ENCODE measurements at regions not wholly inside any gene's neighbourhood (a gene's known extent, or its start where the extent isn't known, plus 50 kb on each side); places are given as distances from the start of the nearest gene placed in this dataset.
A peak's percentile ranks its signal among the peaks of the same experiment; 100 is the strongest.
"Not testable (repeated sequence)": the region's sequence is repeated elsewhere in the genome, so short reads cannot be mapped to it uniquely, and the experiment has no call there.

DNA sequence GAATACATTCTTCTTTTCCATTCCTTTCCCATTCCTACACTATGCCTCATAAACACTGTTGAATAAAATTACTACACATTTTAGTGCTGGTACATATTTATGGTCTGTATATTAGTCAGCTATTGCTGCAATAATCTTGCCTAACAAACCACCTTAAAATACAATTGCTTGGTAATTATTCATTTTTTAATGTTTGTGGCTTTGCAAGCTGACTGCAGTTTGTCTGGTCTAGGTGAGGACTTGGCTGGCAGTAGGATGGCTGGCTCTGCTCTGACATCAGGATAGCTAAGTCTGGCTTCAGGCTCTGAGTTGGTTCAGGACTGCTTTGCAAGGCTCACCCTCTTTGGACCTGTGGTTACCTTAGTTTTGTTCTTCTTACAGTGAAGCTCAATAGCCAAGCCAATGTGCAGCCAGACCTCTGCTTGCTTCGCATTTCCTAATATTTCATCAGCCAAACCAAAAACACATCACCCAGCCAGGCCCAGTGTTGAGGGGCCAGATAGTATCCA lies 913.4 kb upstream of the RAG2 start:
- DNase-seq (ENCODE audit: low read depth) = peak; percentile 80

DNA sequence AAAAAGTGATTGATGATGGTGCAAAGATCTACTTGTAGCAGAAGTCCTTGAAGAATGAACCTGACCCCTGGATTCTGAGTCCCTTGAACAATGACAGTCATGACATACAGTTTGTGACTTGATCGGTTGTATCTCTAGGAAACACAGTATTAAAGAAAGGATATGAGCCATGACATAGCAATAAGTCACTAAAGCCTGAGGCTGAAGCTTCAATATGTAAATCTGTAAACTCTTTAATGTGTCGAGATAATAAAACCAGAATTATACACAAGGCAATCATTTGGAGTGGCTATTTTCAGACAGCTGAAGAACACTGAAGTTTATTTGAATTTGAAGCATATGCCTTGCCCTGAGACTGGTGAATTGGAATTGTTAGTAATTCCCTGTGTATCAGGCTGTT lies 911.5 kb upstream of the RAG2 start:
- DNase-seq (ENCODE audit: low read depth) = no peak

DNA sequence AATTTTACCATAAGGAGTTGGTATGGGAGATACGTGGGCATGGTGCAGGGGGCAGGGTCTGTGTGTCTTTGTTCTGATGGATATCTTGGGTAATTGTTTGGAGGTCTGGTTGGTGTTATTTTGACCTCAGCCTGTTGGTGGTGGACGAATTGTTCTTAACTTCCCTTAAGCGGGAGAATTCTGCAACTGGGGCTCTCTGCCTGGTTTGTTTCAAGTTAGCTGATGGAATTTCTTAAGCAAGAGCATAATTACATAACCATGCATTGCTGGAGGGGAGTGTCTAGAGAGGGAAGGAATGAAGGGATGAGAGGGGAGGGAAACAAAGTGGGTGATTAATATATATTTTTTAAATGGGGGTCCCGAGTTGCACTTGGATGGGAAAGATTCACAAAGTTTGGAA lies 908.5 kb upstream of the RAG2 start:
- no peak for DNase-seq (ENCODE audit: low read depth)

DNA sequence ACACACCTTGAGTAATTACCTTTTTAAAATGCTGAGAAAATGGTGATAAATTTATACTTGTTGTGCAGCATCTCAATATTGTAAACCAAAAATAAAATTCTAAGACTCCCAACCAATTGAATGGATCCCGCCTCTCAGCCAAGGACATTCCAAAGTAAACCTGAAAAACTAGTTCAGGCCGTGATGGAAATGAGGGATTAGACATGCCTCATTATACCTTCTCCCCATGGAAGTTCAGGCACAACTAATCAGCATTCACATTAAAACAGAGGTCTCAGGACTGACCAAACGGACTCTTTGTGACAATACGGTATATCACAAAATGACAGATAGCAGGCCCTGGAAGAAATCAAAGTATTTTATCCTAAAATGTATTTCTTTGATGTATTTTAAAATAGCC lies 907.4 kb upstream of the RAG2 start:
- no peak for DNase-seq (ENCODE audit: low read depth)

DNA sequence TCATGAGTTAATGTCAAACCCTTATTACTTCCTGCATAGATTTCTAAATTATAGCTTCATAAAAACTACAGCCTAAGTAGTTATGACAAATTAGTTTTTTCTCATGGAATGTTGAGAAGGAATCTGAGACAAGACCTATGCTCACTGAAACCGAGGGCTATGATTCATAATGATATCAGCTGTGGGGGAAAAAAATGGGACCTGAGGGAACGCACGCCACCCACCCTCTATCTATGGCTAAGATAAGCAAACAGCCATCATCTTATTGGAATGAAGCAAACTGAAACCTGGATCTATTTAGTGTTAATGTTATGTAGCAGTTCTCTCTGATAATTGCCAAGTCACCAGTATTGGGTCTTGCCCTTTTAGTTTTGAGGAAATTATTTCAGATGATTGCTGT lies 906.9 kb upstream of the RAG2 start:
- DNase-seq (ENCODE audit: low read depth) = peak; percentile 98

DNA sequence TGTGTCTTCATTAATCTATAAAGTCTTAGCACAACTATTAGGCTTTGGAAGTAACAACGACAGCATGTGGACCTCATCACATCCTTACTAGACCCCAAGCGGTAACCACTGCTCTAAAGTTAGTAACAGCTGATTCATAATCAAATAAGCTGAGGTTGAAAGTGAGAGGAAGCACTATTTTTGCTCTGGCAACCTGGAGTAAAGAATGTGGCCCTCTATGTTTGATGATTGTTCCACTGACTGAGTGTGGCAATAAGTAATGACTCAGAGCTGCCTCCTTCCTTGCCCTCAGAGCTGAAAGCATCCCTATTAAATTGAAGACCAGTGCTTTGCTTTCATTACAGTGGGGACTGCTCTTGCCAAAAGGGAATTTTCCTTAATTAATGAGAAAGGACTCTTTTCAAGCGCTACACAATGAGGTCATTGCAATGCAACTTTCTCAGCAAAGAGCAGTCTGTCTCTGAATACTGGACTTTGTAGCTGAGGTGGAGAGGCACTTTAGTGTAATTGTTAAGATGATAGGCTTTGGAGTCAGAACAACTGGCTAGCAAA lies 906.1 kb upstream of the RAG2 start:
- DNase-seq (ENCODE audit: low read depth) = peak; percentile 90

DNA sequence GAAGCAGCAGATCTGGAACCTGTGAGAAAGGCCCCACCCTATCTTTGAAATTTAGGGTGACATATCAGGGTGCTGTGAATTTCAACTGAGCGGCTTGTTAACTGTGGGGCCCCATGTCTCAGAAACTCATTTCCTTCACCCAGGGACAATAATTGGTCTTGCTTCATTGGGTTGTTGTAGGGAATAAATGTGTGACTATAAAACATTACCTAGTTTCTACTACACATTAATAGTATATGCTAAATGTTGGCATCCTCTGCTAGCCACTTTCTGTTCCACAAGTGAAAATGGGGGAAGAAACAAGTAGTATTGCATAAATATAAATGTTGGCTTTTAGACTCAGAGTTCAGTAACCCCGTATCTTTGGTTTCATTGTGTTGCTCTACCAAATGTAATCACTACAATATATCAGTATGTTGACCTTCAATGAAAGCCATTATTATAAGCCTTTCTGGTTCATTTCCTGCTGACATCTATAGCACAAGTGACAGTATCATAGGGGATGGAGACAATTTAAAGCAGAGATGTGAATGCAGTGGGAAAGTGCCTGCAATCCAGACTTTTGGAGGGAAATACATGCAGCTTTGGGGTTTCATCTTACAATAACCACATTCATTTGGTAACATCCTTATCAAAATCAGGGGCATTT lies 905.5 kb upstream of the RAG2 start:
- no peak for DNase-seq (ENCODE audit: low read depth)

DNA sequence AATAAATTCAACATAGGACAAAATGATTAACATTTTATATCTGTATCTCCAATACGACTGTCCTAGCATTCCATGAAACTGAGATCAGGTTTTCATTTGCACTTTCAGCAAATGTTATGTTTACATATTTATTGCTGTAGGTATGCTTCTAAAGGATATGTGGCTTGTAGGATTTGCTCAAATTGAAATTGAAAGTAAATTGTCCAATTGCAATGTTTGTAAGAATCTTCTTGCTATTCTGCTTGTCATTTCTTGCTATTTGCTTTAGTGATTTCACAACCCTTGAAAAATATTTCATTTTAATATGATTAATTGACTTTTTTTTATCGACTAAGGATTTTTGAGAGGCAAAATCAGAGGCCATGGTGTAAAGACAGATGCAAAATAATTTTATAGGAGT lies 904.2 kb upstream of the RAG2 start:
- DNase-seq (ENCODE audit: low read depth) = no peak

DNA sequence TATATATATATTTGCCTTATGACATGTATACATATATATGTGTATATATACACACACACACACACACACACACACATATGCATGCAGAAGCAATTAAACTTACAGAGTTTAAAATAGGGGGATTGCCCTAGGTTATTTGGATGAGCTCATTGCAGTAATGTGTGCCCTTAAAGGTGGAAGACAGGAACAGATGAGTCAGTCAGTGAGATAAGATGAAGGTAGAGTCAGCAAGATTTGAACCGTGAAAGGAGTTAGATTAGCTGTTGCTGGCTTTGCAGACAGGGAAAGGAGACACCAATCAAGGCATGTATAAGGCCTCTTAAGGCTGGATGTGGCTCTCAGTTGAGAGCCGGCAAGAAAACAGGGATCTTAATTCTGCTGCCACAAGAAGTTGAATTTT lies 902.4 kb upstream of the RAG2 start:
- DNase-seq (ENCODE audit: low read depth) = no peak

DNA sequence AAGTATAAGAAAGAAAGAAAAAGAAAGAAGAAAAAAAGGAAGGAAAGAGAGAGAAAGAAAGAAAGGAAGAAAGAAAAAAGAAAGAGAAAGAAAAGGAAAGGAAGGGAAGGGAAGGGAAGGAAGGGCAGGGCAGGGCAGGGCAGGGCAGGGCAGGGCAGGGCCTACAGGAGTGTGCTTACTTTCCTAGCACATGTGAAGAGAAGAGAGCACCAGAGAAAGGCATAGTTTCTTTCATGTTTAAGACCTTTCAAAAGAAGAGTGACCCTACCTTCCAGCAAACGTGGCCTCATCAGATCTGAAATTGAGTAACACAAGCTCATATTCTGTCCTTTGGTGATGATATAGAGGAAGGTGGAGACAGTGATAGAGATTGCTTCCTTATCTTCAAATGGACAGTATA lies 899.3 kb upstream of the RAG2 start:
- no peak for DNase-seq (ENCODE audit: low read depth)

DNA sequence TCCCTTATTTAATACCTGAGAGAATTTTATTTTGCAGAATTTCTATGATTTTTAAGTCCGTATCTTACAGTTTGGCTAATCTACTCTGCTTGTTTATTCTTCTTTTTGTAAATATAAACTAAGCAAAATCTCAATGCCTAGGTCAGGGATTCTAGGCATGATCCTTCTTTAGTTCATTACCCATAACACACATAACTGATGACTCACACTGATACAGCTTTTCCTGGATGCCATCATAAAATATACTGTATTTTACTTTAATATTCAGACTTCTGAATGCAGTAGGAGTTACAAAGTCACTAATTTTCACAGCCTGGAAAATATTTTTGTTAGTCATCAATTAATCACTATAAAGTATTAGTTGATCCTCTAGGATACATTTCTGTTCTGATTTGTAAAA lies 898.2 kb upstream of the RAG2 start:
- no peak for DNase-seq (ENCODE audit: low read depth)

DNA sequence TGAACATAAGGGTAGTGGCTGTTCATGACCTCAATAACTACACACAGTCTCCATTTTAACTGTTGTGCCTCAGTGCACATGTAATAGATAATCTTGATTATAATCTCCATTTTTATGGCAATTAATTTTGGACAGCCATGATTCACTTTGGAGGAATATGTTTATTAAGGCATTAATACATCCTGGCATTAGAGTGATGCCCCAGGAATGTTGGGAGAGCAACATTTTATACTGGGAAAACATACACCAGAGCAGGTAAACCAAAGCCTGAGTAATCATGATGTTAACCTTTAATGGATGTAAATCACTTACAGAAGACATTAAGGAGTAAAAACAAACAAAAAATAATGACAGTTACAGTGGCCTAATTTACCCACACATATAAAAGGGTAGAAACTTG lies 886.3 kb upstream of the RAG2 start:
- DNase-seq (ENCODE audit: low read depth) = no peak

DNA sequence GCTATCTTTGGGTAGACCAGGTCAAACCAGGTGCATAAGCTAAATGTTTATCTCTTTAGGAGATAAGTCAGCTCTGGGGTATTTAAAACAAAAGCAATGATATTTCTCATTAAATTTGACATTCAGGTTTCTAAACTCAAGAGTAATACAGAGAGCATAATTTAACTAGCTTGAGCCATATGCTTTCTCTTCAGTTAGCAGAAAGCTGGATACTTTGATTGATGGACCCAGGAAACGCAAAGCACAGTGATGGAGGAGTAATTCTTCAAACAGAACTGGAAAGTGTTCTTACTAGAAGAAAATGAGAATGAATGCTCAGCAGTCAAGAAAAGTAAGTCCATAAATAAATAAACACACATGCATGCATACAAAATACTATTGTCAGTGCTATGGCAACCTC lies 885.7 kb upstream of the RAG2 start:
- no peak for DNase-seq (ENCODE audit: low read depth)

DNA sequence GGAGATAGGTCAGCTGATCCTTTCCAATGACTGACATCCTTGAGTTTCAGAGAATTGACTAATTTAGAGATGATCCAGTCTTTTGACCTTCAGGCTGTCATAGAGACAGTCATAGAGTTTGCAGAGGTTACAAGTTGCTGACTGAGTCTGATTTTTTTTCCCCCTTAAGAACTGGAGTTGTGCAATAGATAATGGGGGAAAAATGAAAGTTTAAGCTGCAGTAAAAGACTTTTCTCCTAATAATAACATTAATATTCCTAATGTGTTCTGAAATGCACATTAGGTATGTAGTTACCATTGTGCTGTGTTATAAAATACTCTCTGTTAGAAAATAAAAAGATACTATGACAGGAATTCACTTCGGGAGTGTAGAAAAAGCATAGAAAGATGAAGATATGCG lies 876.9 kb upstream of the RAG2 start:
- no peak for DNase-seq (ENCODE audit: low read depth)

DNA sequence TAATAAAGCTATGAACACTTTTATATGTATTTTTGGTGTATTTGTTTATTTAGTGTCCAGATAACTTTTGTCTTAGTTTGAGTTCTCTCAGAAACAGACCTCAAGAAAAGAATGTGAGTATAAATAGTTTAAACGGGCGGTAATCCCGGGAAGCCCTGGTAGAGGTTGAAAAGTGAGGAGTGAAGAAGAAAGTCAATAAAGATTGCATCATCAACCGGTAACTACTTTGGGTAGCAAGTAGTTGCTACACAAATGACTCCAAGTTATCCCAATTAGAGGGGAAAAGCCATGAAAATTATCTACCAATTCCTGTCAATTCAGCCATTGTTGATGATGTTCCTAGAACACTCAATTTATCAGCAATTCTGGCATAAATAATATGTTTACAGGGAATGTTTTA lies 870.3 kb upstream of the RAG2 start:
- no peak for DNase-seq (ENCODE audit: low read depth)

DNA sequence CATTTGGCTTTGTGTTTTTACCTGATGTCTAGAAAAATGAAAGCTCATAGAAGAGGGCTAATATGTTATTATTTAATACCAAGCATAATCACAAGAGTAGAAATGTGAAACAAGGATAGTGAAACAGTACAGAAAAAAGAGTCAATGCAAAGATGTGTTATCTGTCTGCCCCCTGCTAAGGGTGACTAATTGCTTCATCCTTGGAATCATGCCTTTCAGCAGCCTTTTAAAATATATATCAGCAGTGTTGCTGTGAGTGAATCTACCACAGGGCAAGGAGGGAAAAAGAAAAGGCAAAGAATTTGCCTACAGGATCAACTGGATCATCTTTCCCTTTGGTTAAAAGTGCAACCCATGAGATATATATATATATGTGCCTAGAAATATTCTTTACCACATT lies 867.2 kb upstream of the RAG2 start:
- DNase-seq (ENCODE audit: low read depth) = no peak

DNA sequence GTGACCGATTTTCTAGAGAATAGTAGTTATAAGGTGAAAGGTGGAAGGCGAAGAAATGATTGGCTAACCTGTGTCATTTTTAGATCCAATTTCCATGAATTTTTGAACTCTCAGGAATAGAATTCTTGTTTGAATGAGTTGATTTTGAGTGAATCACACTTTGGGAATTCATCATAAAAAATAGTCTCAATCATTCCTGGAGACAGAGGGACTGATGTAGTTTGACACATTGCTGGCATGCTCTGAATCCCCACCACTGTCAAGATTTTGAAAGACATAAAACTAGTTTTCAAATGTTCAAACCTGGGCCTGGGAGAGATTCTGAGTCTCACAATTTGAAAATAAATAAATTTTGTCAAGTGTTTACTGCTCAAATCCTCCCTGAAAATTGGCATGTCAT lies 861.4 kb upstream of the RAG2 start:
- no peak for DNase-seq (ENCODE audit: low read depth)

DNA sequence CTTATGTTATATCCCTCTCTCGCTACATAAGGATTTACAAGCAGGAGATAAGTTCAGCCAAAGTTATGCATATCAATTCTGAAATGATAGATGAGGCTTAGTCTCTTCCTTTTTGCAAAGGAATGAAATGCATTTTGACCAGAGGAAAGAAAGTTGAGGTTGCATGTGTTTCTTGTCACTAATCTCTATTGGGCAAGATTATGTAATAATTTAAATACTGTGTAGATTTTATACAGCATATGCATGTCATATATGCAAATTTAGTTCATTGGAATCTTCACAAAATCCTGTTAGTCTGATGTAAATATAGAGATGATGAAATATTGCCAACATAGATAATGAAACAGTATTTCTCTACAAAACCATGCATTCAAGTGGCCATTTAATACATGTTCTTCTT lies 858.7 kb upstream of the RAG2 start:
- DNase-seq (ENCODE audit: low read depth) = no peak

DNA sequence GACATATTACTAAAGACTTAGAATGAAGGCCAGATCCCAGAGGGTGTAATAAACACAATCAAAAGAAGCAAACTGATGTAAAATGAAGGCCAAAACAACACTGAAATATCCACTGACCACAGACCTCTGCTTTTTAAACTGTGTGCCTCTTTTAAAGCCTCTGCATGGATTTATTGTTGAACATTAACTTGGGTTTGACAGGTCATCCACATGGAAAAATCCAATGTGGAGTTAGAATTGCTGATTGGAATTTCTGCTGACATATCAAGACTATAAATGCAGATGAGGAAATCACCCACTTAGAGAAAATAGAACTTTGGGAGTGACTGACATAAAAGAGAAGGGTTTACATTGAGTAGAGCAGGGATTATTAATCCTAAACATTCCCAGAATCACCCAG lies 853.9 kb upstream of the RAG2 start:
- DNase-seq (ENCODE audit: low read depth) = no peak

DNA sequence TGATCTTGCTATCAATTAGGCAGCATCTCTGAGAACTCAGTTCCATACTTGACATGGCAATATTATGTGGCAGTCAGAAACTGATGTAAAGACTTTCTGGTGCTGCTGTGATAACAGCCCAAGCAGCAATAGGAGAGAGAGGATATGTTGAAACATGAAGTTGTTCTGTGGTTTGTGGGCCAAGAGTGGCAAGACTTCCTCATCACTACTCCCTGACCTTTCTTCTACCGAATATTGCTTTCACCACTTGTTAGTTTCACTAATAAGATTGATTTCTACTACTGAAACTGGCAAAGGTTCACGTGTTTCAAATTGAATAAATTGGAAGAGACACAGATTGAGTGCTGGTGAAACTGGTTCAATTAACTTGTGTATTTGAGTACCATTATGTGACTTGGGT lies 852.6 kb upstream of the RAG2 start:
- no peak for DNase-seq (ENCODE audit: low read depth)

DNA sequence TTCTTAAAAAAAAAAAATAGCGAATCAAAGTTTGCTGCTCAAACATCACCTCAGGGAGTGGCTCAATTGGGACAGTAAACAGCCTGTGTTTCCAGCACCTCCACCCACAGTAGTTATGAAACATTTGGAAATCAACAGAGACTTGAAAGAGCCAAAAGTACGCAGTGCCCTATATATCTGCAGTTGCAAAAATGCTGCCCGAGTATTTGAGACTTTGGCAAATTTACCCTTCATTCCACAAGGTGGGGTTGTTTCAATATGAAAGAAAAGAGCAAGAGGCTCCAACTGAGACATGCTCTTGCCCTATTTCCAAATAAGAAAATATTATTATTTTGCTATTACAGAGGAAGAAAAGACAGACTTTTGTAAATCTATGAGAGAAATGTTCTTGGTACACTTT lies 851.1 kb upstream of the RAG2 start:
- DNase-seq (ENCODE audit: low read depth) = peak; percentile 34

DNA sequence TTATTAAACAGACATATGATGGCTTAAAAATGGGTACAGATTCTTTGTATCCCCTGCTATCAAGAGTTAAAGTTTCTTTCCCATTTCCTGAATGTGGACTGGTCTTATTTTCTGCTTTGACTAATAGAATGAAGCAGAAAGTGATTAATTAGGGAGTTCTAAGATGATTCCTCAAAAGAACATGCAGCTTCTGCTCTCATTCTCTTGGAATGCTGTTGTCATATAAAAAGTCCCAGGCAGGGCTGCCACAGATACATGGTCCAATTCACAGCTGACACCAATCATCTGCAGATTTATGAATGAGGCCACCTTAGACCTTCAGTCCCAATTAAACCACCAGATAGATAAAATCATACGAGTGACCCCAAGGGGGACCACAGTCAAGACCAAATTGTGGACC lies 844.5 kb upstream of the RAG2 start:
- no peak for DNase-seq (ENCODE audit: low read depth)

DNA sequence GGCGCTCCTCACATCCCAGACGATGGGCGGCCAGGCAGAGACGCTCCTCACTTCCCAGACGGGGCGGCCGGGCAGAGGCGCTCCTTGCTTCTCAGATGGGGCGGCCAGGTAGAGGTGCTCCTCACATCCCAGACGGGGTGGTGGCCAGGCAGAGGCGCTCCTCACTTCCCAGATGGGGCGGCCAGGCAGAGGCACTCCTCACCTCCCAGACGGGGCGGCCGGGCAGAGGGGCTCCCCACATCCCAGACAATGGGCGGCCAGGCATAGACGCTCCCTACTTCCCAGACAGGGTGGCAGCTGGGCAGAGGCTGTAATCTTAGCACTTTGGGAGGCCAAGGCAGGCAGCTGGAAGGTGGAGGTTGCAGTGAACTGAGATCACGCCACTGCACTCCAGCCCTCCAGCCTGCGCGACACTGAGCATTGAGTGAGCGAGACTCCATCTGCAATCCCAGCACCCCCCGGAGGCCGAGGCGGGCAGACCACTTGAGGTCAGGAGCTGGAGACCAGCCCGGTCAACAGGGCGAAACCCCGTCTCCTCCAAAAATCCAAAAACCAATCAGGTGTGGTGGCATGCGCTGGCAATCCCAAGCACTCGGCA lies 833.7 kb upstream of the RAG2 start:
- not testable (repeated sequence) for DNase-seq (ENCODE audit: low read depth)
